H9 (cell line): ENCODE measurements at regions not wholly inside any gene's neighbourhood (a gene's known extent, or its start where the extent isn't known, plus 50 kb on each side); places are given as distances from the start of the nearest gene placed in this dataset.

Source experiments
- DNase-seq: peaks from one replicate; pipeline ENCODE4 v3.0.0-alpha.2; 2017
- H2AFZ ChIP-seq: one replicate; pipeline ENCODE4 v1.6.1; 2013; ENCODE audit warnings: mild to moderate bottlenecking, low read length, control low read depth, moderate library complexity
- H2AK5ac ChIP-seq: 2 replicates; pipeline ENCODE4 v1.6.1; 2013; ENCODE audit warnings: low read length, control low read depth, mixed read lengths; ENCODE audit not compliant: insufficient read length
- H2BK120ac ChIP-seq: one replicate; pipeline ENCODE4 v1.6.1; 2013; ENCODE audit warnings: low read depth, mild to moderate bottlenecking, low read length, control low read depth, inconsistent platforms; ENCODE audit not compliant: poor library complexity, severe bottlenecking
- H2BK12ac ChIP-seq: 2 replicates; pipeline ENCODE4 v1.6.1; 2013; ENCODE audit warnings: low read length, control low read depth, mixed read lengths, low read depth; ENCODE audit not compliant: insufficient read length
- H2BK15ac ChIP-seq: 2 replicates; pipeline ENCODE4 v1.6.1; 2013; ENCODE audit warnings: low read depth, low read length, control low read depth
- H2BK20ac ChIP-seq: one replicate; pipeline ENCODE4 v1.6.1; 2013; ENCODE audit warnings: low read depth, mild to moderate bottlenecking, low read length, control low read depth, inconsistent platforms; ENCODE audit not compliant: poor library complexity, severe bottlenecking
- H2BK5ac ChIP-seq: 2 replicates; pipeline ENCODE4 v1.6.1; 2013; ENCODE audit warnings: low read length, control low read depth, mixed read lengths; ENCODE audit not compliant: insufficient read length
- H3K14ac ChIP-seq: 2 replicates; pipeline ENCODE4 v1.6.1; 2013; ENCODE audit warnings: low read length, control low read depth; ENCODE audit not compliant: insufficient read depth
- H3K18ac ChIP-seq: 2 replicates; pipeline ENCODE4 v1.6.1; 2013; ENCODE audit warnings: low read depth, mild to moderate bottlenecking, mixed read lengths, low read length, control low read depth; ENCODE audit not compliant: insufficient read length
- H3K23ac ChIP-seq: 2 replicates; pipeline ENCODE4 v1.6.1; 2013; ENCODE audit warnings: low read length, control low read depth, mixed read lengths, low read depth; ENCODE audit not compliant: insufficient read length
- H3K23me2 ChIP-seq: 2 replicates; pipeline ENCODE4 v1.6.1; 2013; ENCODE audit warnings: low read depth, mild to moderate bottlenecking, mixed read lengths, low read length, control low read depth; ENCODE audit not compliant: insufficient read length, poor library complexity, severe bottlenecking
- H3K27ac ChIP-seq: 2 replicates; pipeline ENCODE4 v1.5.1; 2013; ENCODE audit warnings: low read length, control low read depth, mixed read lengths, low read depth; ENCODE audit not compliant: insufficient read length
- H3K27me3 ChIP-seq: 2 replicates; pipeline ENCODE4 v1.6.1; 2013; ENCODE audit warnings: low read length, control low read depth, inconsistent platforms; ENCODE audit not compliant: insufficient read depth
- H3K4ac ChIP-seq: 2 replicates; pipeline ENCODE4 v1.6.1; 2013; ENCODE audit warnings: low read depth, mild to moderate bottlenecking, control low read depth, inconsistent platforms, low read length, moderate library complexity
- H3K4me1 ChIP-seq: 2 replicates; pipeline ENCODE4 v1.6.1; 2013; ENCODE audit warnings: low read length, control low read depth, inconsistent platforms; ENCODE audit not compliant: insufficient read depth
- H3K4me2 ChIP-seq: 2 replicates; pipeline ENCODE4 v1.6.1; 2013; ENCODE audit warnings: low read length, control low read depth, mixed read lengths; ENCODE audit not compliant: insufficient read length, insufficient read depth
- H3K56ac ChIP-seq: 2 replicates; pipeline ENCODE4 v1.6.1; 2013; ENCODE audit warnings: low read depth, mild to moderate bottlenecking, mixed read lengths, low read length, control low read depth; ENCODE audit not compliant: insufficient read length
- H3K79me1 ChIP-seq: 2 replicates; pipeline ENCODE4 v1.6.1; 2013; ENCODE audit warnings: low read depth, mild to moderate bottlenecking, moderate library complexity, low read length, control low read depth, inconsistent platforms; ENCODE audit not compliant: insufficient read depth, poor library complexity, severe bottlenecking
- H3K79me2 ChIP-seq: 2 replicates; pipeline ENCODE4 v1.6.1; 2013; ENCODE audit warnings: low read length, control low read depth, inconsistent platforms; ENCODE audit not compliant: insufficient read depth
- H3K9ac ChIP-seq: 2 replicates; pipeline ENCODE4 v1.6.1; 2013; ENCODE audit warnings: low read length, control low read depth, mixed read lengths; ENCODE audit not compliant: insufficient read length; ENCODE audit errors: extremely low read depth
- H3K9me3 ChIP-seq: one replicate; pipeline ENCODE4 v1.6.1; 2013; ENCODE audit warnings: low read depth, low read length, inconsistent platforms; ENCODE audit not compliant: control insufficient read depth
- H3T11ph ChIP-seq: one replicate; pipeline ENCODE4 v1.6.1; 2013; ENCODE audit warnings: mild to moderate bottlenecking, low read length, control low read depth, inconsistent platforms
- H4K20me1 ChIP-seq: one replicate; pipeline ENCODE4 v1.6.1; 2013; ENCODE audit not compliant: control insufficient read depth, insufficient read length, insufficient read depth
- H4K5ac ChIP-seq: 2 replicates; pipeline ENCODE4 v1.6.1; 2013; ENCODE audit warnings: low read depth, mild to moderate bottlenecking, mixed read lengths, low read length, control low read depth; ENCODE audit not compliant: insufficient read length
- H4K8ac ChIP-seq: replicated peaks from 2 replicates; pipeline ENCODE4 v1.6.1; 2013; ENCODE audit warnings: low read length, control low read depth, mixed read lengths, low read depth; ENCODE audit not compliant: insufficient read length
- H4K91ac ChIP-seq: 2 replicates; pipeline ENCODE4 v1.6.1; 2013; ENCODE audit warnings: low read depth, mild to moderate bottlenecking, moderate library complexity, mixed read lengths, low read length, control low read depth; ENCODE audit not compliant: insufficient read length
- H3K27ac Mint-ChIP-seq, 3 experiments: 2 replicates in 2 of 3; 3 replicates in 1 of 3; pipeline ENCODE4 v1.8.0; 2020 to 2021; ENCODE audit warnings: mixed read lengths in 3 of 3, mild to moderate bottlenecking in 1 of 3, moderate library complexity in 1 of 3
- H3K27me3 Mint-ChIP-seq: 2 replicates; pipeline ENCODE4 v1.8.0; 2021; ENCODE audit warnings: low read depth, mild to moderate bottlenecking, moderate library complexity, mixed read lengths
- H3K36me3 Mint-ChIP-seq, 3 experiments: 2 replicates in 2 of 3; 3 replicates in 1 of 3; pipeline ENCODE4 v1.8.0; 2020 to 2021; ENCODE audit warnings: low read depth in 3 of 3, mixed read lengths in 3 of 3; ENCODE audit not compliant: insufficient read depth in 1 of 3
- H3K4me1 Mint-ChIP-seq, 2 experiments: 2 replicates each; pipeline ENCODE4 v1.8.0; 2020; ENCODE audit warnings: mixed read lengths in 2 of 2
- H3K4me3 Mint-ChIP-seq, 2 experiments: 2 replicates in 1 of 2; 3 replicates in 1 of 2; pipeline ENCODE4 v1.8.0; 2020 to 2021; ENCODE audit warnings: mild to moderate bottlenecking in 2 of 2, mixed read lengths in 2 of 2, moderate library complexity in 1 of 2
- H3K9me3 Mint-ChIP-seq, 2 experiments: 2 replicates in 1 of 2; 3 replicates in 1 of 2; pipeline ENCODE4 v1.8.0; 2020; ENCODE audit warnings: mild to moderate bottlenecking in 2 of 2, mixed read lengths in 2 of 2, moderate library complexity in 1 of 2
- WGBS: extraction: QIAGEN DNeasy Blood & Tissue Kit; methylation state at CpG from one replicate; pipeline ENCODE4 v1.1.7; 2013; ENCODE audit warnings: missing lambda C conversion rate, low lambda C conversion rate, mixed read lengths; ENCODE audit not compliant: insufficient read length; ENCODE audit errors: extremely low coverage; 5-methylcytosine and 5-hydroxymethylcytosine counted together
- TF ChIP-seq, protein P1 (sequence below): fragments of 200-600 bp; sonication (generic); conservative IDR thresholded peaks from 3 replicates; pipeline ENCODE4 v1.8.0; 2021; ENCODE audit warnings: antibody characterized with exemption, mild to moderate bottlenecking

DNA sequence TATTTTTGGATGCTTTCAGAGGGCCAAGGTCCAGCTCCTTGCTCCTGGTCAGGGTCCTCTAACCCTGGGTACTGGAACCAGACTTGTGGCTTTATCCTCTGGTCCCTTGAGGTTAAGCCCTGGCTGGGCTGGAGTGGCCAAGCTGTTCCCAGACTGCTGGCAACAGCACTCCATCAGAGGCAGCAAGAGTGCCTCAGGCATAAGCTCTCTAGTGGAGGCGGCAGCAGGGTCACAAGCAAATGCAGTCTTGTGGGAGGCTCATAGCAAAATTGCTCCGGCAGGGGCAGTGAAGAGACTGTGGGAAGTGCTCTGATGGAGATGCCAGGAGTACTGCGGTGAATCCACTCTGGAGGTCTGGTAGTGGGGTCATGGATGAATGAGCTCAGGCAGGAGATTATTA is 128.9 kb upstream of the OTOS start:
- Histone ChIP-seq H3K4me1 (no peaks in the 10 kb centered on the region), H3T11ph (no peak overlapping the region), H2BK20ac (no peak overlapping the region), H3K27me3 (no peaks in the 10 kb centered on the region), H3K4me2 (no peak overlapping the region), H3K79me2 (no peaks in the 10 kb centered on the region), H3K4ac (no peak overlapping the region), H3K9me3 (no peaks in the 10 kb centered on the region), H2BK15ac (no peak overlapping the region), H3K56ac (no peak overlapping the region), H3K18ac (no peak overlapping the region), H3K79me1 (no peaks in the 10 kb centered on the region), H2BK120ac (no peak overlapping the region), H4K91ac (no peak overlapping the region), H4K20me1 (no peaks in the 10 kb centered on the region), H3K14ac (no peak overlapping the region), H3K23me2 (no peaks in the 10 kb centered on the region), H3K27ac (no peak overlapping the region), H3K9ac (no peak overlapping the region), H2BK5ac (no peak overlapping the region), H3K23ac (no peak overlapping the region), H4K8ac (no peak overlapping the region), H2AK5ac (no peak overlapping the region), H2BK12ac (no peak overlapping the region), H4K5ac (no peak overlapping the region), H2AFZ (no peak overlapping the region)
- no peak overlapping the region for H3K4me3 Mint-ChIP-seq
- H3K36me3 Mint-ChIP-seq: peaks cover 0 to 2% (median 0%) of the 10 kb centered on the region in 3 experiments; a peak in 3 of 7 replicates
- H3K4me1 Mint-ChIP-seq: no peaks in the 10 kb centered on the region
- TF ChIP-seq, protein P1, sequence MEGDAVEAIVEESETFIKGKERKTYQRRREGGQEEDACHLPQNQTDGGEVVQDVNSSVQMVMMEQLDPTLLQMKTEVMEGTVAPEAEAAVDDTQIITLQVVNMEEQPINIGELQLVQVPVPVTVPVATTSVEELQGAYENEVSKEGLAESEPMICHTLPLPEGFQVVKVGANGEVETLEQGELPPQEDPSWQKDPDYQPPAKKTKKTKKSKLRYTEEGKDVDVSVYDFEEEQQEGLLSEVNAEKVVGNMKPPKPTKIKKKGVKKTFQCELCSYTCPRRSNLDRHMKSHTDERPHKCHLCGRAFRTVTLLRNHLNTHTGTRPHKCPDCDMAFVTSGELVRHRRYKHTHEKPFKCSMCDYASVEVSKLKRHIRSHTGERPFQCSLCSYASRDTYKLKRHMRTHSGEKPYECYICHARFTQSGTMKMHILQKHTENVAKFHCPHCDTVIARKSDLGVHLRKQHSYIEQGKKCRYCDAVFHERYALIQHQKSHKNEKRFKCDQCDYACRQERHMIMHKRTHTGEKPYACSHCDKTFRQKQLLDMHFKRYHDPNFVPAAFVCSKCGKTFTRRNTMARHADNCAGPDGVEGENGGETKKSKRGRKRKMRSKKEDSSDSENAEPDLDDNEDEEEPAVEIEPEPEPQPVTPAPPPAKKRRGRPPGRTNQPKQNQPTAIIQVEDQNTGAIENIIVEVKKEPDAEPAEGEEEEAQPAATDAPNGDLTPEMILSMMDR: no peak
- H3K27ac Mint-ChIP-seq: no peak overlapping the region
- peaks cover 63 to 73% of the 10 kb centered on the region in 2 experiments for H3K9me3 Mint-ChIP-seq
- no CpG with 5 or more reads among the region's 3 CpGs for WGBS
- H3K27me3 Mint-ChIP-seq: peaks cover 33% of the 10 kb centered on the region
- DNase-seq: no peak
